C4-2B (cell line): ENCODE measurements at regions not wholly inside any gene's neighbourhood (a gene's known extent, or its start where the extent isn't known, plus 50 kb on each side); places are given as distances from the start of the nearest gene placed in this dataset.
"Not testable (repeated sequence)": the region's sequence is repeated elsewhere in the genome, so short reads cannot be mapped to it uniquely, and the experiment has no call there.

Experiments
- H3K27ac ChIP-seq: fragments of 450-650 bp; 2 replicates; pipeline ENCODE4 v1.5.1; 2017
- ZFX ChIP-seq: fragments of 450-650 bp; IDR thresholded peaks from 2 replicates; pipeline ENCODE4 v1.6.1; 2017
- TF ChIP-seq, protein P1 (sequence below): fragments of 450-650 bp; conservative IDR thresholded peaks from 2 replicates; pipeline ENCODE4 v1.5.1; 2017; ENCODE audit warnings: mild to moderate bottlenecking

DNA sequence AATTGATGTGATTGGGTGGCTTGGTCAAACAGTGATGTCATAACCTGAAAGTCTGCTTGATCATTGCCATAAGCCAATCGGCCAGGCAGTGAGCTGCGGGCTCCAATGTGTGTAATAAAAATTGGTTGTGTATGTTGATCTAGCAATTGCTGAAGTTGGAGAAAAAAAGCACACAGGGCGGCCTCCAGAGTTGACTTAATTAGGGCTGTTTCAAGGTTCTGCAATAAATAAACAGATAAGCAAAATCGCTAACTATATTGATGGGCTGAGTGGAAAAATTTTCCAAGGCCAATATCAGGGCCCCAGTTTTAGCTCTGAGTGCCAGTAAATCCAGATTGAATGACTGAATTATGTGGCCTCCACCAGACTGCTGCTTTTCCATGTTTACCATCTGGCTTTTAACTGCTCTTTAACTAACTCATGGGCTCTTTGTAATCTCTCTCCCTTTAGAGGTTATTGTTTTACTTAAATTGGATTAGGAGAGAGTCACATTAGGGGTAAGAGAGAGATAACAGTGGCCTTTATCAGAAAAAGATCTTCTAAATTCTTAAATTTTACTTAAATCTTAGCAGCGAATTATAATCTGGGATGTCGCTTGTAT lies 160.6 kb upstream of the WDFY3 start:
- H3K27ac ChIP-seq, result no peak overlapping the region
- no peak for TF ChIP-seq ZFX
- TF ChIP-seq, protein P1, sequence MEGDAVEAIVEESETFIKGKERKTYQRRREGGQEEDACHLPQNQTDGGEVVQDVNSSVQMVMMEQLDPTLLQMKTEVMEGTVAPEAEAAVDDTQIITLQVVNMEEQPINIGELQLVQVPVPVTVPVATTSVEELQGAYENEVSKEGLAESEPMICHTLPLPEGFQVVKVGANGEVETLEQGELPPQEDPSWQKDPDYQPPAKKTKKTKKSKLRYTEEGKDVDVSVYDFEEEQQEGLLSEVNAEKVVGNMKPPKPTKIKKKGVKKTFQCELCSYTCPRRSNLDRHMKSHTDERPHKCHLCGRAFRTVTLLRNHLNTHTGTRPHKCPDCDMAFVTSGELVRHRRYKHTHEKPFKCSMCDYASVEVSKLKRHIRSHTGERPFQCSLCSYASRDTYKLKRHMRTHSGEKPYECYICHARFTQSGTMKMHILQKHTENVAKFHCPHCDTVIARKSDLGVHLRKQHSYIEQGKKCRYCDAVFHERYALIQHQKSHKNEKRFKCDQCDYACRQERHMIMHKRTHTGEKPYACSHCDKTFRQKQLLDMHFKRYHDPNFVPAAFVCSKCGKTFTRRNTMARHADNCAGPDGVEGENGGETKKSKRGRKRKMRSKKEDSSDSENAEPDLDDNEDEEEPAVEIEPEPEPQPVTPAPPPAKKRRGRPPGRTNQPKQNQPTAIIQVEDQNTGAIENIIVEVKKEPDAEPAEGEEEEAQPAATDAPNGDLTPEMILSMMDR, result no peak

DNA sequence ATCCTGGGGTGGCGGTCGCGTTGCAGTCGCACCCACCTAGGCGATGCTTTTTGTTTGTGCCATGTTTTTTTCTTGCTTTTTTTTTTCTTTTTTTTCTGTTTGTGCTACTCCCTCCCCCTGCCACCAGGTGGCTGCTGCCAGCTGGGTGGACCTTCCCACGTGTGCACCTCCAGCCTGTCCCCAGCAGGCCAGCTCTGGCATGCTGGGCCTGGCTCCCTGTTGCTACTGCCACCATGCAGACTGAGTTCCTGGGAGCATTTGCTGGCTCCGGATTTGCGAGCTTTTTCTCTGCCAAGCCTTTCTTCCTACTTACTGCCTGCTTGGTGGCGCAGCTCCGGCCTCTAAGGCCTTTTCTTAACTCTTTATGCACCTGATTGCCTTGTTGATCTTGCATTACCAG lies 161.2 kb upstream of the WDFY3 start:
- H3K27ac ChIP-seq, result no peak overlapping the region
- TF ChIP-seq, protein P1, result peak; percentile 65
- TF ChIP-seq ZFX, result no peak

DNA sequence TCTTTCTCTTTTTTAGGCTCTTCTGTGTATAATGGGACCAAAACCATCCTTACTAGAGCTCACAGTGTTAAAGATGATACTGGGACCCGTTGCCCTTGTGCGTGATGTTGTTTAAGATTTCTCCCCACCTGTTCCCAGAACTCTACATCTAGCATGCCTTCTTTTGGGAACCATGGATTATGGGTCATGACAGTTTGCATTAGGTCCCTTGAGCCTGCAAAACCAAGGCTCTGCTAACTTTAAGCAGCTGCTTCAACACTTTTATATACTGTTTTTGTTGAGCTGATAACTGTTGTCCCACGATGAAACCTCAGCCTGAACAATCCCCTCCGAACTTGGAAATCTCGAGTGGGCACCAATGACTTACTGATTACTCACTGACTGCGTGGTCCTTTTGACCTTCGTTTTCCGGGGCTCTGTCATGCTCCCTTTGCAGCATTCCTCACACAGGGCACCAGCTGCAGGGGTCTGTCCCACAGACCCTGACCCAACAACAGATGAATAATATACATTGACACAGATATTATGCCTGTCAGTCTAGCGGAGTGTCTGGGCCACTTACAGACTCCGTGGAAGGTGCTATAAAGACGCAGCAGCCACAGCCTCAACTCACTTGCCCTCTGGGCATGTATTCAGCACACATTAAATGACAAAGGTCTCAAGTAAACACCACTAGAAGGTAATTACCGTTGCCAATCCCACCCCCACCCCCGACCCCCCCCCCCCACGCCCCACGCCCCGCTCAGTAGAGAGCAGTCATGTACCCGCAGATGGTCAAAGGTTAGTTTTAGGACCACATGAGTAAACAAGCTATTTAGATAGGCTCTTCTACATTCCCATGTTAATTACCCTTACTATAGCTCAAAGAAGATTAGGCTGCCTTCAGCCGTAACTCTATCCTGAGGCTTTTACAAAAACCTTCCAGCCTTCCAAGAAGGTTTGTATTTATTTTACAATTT lies 162.0 kb upstream of the WDFY3 start:
- H3K27ac ChIP-seq, result no peak overlapping the region
- no peak for TF ChIP-seq ZFX
- TF ChIP-seq, protein P1, result no peak

DNA sequence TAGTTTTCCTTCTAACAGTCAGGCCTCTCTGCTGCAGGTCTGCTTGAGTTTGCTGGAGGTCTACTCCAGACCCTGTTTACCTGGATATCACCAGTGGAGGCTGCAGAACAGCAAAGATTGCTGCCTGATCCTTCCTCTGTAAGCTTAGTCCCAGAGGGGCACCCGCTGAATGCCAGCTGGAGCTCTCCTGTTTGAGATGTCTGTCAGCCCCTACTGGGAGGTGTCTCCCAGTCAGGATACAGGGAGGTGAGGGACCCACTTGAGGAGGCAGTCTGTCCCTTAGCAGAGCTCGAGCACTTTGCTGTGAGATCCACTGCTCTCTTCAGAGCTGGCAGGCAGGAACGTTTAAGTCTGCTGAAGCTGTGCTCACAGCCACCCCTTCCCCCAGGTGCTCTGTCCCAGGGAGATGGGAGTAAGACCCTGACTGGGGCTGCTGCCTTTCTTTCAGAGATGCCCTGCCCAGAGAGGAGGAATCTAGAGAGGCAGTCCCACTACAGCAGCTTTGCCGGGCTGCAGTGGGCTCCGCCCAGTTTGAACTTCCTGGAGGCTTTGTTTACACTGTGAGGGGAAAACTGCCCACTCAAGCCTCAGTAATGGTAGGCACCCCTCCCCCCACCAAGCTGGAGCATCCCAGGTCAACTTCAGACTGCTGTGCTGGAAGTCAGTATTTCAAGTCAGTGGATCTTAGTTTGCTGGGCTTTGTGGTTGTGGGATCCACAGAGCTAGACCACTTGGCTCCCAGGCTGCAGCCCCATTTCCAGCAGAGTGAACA lies 163.1 kb upstream of the WDFY3 start:
- H3K27ac ChIP-seq, result not testable (repeated sequence)

DNA sequence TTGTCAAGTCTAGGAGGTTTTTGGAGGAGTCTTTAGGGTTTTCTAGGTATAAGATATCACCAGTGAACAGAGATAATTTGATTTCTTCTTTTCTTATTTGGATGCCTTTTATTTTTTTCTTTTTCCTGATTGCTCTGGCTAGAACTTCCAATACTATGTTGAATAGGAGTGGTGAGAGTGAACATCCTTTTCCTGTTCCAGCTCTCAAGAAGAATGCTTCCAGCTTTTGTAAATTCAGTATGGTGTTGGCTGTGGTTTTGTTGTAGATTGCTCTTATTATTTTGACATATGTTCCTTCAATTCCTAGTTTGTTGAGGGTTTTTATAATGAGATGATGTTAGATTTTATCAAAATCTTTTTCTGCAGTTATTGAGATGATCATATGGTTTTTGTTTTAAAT lies 165.6 kb upstream of the WDFY3 start:
- no peak overlapping the region for H3K27ac ChIP-seq
- TF ChIP-seq, protein P1, result no peak
- no peak for TF ChIP-seq ZFX

DNA sequence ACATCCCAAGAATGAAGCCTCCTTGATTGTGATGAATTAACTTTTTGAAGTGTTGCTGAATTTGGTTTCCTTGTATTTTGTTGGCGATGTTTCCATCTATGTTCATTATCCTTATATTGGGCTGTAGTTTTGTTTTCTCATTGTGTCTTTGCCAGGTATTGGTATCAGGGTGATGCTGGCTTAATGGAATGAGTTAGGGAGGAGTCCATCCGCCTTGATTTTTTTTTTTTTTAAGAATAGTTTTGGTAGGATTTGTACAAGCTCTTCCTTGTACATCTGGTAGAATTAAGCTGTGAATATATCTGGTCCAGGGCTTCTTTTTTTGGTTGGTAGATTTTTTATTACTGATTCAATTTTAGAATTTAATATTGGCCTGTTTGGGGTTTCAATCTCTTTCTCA lies 166.1 kb upstream of the WDFY3 start:
- TF ChIP-seq, protein P1, result no peak
- TF ChIP-seq ZFX, result no peak
- no peak overlapping the region for H3K27ac ChIP-seq

DNA sequence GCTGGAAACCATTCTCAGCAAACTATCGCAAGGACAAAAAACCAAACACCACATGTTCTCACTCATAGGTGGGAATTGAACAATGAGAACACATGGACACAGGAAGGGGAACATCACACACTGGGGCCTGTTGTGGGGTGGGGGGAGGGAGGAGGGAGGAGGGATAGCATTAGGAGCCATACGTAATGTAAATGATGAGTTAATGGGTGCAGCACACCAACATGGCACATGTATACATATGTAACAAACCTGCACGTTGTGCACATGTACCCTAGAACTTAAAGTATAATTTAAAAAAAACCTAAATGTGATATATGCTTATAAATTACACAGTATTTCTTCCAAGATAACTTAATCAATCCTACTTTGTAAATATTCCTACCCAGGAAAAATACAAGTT lies 173.3 kb upstream of the WDFY3 start:
- H3K27ac ChIP-seq, result not testable (repeated sequence)

DNA sequence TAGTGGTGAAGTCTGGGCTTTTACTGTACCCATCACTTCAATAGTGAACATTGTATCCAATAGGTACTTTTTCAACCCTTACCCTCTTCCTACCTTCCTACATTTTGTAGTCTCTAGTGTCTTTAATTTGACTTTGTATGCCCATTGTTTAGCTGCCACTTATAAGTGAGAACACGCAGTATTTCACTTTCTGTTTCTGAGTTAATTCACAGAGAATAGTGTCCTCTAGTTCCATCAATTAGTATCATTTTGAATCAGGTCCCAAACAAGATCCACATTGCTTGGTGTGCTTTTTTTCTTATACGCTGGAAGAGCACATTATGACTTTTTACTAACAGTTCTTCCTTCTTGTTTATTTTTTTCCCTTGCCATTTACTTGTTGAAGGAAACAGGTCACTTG lies 176.0 kb upstream of the WDFY3 start:
- TF ChIP-seq, protein P1, result no peak
- TF ChIP-seq ZFX, result no peak
- no peak overlapping the region for H3K27ac ChIP-seq
